Fibroblast of the aortic adventitia (primary cell): ENCODE measurements at regions not wholly inside any gene's neighbourhood (a gene's known extent, or its start where the extent isn't known, plus 50 kb on each side); places are given as distances from the start of the nearest gene placed in this dataset.

Experiments
- DNase-seq: peaks from one replicate; pipeline ENCODE4 v3.0.0-alpha.2; 2010; ENCODE audit warnings: low read depth
- H3K4me3 ChIP-seq: 2 replicates; pipeline ENCODE4 v1.5.1; 2011; ENCODE audit warnings: low read depth, mild to moderate bottlenecking, control low read depth, low read length, moderate library complexity
- TF ChIP-seq, protein P1 (sequence below): IDR thresholded peaks from 2 replicates; pipeline ENCODE4 v1.5.1; 2011; ENCODE audit warnings: mild to moderate bottlenecking, low read length, control low read depth, inconsistent platforms; ENCODE audit not compliant: insufficient read depth

DNA sequence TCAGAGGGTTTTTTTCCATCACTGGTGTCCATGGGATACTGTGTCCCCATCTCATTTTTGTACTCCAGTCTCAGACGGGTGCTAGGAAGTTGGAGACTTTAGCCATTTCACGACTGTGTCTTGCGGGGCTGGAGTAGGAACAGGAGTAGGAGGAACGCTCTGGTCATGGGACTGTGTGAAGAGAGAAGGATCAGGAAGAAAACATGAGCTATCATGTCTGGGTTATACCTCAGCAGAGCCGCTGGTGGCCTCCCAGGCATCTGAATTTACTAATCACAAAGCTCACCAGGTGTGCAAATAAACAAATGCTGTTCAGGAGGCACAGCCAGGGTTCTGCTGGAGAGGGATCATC, 225.4 kb downstream of the SEC14L1 start:
- TF ChIP-seq, protein P1, sequence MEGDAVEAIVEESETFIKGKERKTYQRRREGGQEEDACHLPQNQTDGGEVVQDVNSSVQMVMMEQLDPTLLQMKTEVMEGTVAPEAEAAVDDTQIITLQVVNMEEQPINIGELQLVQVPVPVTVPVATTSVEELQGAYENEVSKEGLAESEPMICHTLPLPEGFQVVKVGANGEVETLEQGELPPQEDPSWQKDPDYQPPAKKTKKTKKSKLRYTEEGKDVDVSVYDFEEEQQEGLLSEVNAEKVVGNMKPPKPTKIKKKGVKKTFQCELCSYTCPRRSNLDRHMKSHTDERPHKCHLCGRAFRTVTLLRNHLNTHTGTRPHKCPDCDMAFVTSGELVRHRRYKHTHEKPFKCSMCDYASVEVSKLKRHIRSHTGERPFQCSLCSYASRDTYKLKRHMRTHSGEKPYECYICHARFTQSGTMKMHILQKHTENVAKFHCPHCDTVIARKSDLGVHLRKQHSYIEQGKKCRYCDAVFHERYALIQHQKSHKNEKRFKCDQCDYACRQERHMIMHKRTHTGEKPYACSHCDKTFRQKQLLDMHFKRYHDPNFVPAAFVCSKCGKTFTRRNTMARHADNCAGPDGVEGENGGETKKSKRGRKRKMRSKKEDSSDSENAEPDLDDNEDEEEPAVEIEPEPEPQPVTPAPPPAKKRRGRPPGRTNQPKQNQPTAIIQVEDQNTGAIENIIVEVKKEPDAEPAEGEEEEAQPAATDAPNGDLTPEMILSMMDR: no peak
- no peak overlapping the region for H3K4me3 ChIP-seq
- DNase-seq: no peak

DNA sequence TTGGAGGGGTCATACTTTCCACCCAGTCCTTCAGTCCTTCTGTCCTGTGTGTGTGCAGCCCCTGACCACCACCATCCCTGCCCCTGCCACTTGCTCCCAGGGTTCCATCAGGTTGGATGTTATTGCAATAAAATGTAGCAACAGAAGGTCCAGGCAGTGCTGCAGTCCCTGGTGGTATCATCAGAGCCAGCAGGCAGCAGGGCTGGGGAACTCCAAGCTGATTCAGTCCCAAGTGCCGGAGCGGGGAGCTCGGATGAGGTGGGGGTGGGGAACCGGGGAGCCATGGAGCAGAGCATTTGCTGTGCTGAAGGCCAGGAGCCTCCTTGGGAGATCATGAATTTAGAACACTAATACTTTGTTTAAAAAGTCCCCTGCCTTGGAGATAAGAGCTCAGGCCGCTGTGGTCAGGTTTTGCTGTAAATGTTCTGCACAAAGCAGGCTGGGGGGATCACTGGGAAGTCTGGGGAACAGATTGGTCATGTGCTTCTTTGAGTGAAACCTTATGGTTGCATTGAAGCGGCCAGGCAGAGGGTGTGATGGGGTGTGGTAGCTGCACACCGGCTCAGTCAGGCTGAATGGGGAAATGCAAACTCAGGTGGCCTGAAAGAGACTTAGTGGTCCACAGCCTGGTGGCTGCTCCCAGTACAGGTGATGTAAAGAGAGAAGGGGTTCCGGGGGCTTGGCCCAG, 225.9 kb downstream of the SEC14L1 start:
- TF ChIP-seq, protein P1: peak; percentile 31
- H3K4me3 ChIP-seq: no peak overlapping the region
- DNase-seq: peak; percentile 61

GRCh38 chr17:77369544-77369971, 228.8 kb downstream of the SEC14L1 start:
- DNase-seq: no peak
- H3K4me3 ChIP-seq: no peak overlapping the region
- TF ChIP-seq, protein P1: no peak

- TF ChIP-seq, protein P1: no peak
- no peak for DNase-seq
- H3K4me3 ChIP-seq: no peak overlapping the region
Observed at GRCh38 chr17:77370586-77370985, 229.8 kb downstream of the SEC14L1 start.

- peak; percentile 67 for DNase-seq
- TF ChIP-seq, protein P1: no peak
- H3K4me3 ChIP-seq: no peak overlapping the region
Observed at GRCh38 chr17:77371117-77371887, 230.5 kb downstream of the SEC14L1 start.

DNA sequence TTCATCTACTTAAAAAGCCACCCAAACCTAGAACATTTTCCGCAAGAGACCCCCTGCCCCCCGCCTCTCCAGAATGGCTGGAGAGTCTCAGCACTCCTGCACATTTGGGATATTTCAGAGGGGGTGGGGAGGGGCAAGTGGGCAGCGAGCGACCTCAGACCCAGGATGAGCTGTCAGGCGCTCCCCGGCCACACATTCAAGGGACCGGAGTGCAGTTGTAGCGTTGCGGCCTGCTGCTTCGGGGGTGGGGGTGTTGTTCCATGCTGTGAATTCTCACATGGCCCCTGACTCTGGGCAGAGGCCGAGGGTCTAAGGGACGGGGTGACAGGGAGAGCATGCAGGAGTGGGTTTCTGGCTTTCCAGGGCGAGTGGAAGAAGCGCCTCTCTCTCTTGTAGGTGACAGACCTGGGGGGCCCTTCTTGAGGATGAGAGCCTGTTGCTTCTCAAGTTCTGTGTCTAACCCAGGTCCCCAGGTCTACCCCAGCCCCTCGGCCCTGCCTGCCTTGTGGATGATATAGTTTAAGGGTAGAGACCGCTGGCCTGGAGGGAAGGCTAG, 231.2 kb downstream of the SEC14L1 start:
- TF ChIP-seq, protein P1: no peak
- peak overlapping the region; percentile 84 for H3K4me3 ChIP-seq
- no peak for DNase-seq
